SKM-1 (cell line): ENCODE measurements at regions not wholly inside any gene's neighbourhood (a gene's known extent, or its start where the extent isn't known, plus 50 kb on each side); places are given as distances from the start of the nearest gene placed in this dataset.

Experiments
- DNase-seq: peaks from one replicate; lab custom pipeline; 2025; ENCODE audit not compliant: unreplicated experiment; lab: John Stamatoyannopoulos, UW

DNA sequence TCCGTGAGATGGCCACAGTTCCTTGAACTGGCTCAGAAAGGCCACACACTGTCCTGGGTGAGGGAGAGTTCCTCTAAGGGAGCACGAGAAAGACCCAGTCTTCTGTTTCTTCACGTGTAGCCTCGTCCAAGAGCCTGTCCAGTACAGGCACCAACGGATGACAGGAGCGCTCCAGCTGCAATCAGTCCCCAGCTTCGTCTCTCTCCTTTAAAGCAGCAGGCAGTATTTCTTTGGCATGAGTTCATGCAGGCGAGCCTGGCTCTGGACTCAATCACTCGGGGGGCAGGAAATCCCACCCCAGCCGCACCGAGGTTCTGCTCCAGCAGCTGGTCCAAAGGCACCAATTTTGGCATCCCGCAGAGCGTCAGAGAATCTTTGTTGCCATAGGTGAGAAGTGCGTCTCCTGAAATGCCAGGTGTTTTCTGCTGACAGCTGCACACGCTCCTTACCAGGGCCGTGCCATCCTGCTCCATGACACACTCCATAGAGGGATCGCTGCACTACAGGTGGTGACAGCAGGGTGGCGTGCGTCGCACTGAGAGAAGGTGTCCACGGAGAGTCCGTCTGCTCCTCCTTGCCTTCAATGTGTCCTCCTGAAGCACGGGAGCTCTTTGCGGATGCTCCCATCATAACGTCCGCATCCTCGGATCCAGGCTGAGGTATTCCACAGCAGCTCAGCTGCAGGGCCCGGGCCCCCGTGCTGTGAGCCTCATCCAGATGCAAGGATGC is 59.6 kb upstream of the AFDN start:
- DNase-seq: no peak

DNA sequence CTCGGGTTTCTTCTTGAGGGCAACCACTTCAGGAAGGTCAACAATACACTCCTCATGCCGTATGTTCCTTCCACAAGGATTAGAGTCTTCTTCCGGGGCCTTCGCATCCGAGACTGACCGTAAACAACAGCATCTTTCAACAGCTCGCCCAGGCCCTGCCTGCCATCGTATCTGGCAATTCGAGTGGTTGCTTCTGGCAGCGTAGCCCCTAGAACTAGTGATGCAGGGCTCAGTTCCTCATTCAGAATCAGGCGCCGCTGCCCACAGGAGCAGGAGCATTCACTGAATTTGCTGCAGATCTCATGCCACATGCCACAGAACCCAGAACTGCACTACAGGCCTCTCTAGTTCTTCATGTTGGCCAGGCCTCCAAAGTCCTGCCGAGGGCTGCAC is 59.0 kb upstream of the AFDN start:
- DNase-seq: no peak

- DNase-seq: no peak
Measured at GRCh38 chr6:167768471-167769215, 58.1 kb upstream of the AFDN start.

- DNase-seq: no peak
Measured at GRCh38 chr6:167769408-167770190, 57.1 kb upstream of the AFDN start.

DNA sequence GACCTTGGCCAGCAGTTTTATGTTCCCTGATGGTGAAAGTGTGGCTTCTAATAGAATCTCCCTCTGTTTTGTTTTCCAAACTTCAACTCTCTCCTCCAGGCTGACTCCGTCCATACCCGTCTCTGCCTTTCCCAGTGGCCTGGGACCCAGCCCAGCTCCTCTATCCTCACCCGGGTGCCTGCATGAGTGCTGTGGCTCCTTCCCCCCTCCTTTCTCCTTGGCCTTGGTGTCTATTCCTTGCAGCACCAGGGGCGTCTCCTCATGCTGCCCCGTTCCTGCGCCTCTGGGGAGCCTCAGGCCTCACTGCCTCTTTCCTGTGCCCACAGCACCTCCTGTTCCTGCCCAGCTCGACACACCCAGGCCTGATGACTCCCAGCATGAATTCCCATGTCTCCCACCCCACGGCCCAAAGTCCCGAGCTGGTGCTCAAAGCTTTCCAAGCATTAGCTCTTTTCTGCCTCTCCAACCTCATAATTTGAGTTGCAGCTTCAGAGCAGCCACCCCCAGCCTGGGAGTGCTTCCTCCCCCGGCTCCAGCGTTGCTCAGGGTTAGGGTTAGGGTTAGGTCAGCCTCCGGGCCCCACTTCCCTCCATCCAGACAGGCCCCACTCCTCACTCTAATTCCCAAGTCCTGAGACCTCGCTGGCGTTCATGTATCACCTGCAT is 56.3 kb upstream of the AFDN start:
- no peak for DNase-seq

- no peak for DNase-seq
Measured at GRCh38 chr6:167774881-167775280, 51.8 kb upstream of the AFDN start.

GRCh38 chr6:167776906-167777627 is 49.6 kb upstream of the AFDN start:
- DNase-seq: no peak
